ENCODE measurements at regions not wholly inside any gene's neighbourhood (a gene's known extent, or its start where the extent isn't known, plus 50 kb on each side); places are given as distances from the start of the nearest gene placed in this dataset.
"Not testable (repeated sequence)": the region's sequence is repeated elsewhere in the genome, so short reads cannot be mapped to it uniquely, and the experiment has no call there.

GRCh38 chr1:244106837-244107493 is 55.9 kb downstream of the ZBTB18 start:
- DNase-seq, result no peak

GRCh38 chr1:244111027-244111426 is 59.9 kb downstream of the ZBTB18 start:
- no peak for DNase-seq

- no peak for DNase-seq
These were observed 61.0 kb downstream of the ZBTB18 start for GRCh38 chr1:244112041-244112440.

- no peak for DNase-seq
These were observed 61.6 kb downstream of the ZBTB18 start for GRCh38 chr1:244112636-244113035.

- DNase-seq, result no peak
These were observed 62.6 kb downstream of the ZBTB18 start for GRCh38 chr1:244113532-244114320.

- no peak for DNase-seq
These were observed 63.8 kb downstream of the ZBTB18 start for GRCh38 chr1:244114892-244115291.

- DNase-seq, result no peak
These were observed 65.9 kb downstream of the ZBTB18 start for GRCh38 chr1:244116946-244117345.

- DNase-seq, result no peak
These were observed 67.2 kb downstream of the ZBTB18 start for GRCh38 chr1:244118109-244118761.

GRCh38 chr1:244128591-244129383 is 77.7 kb downstream of the ZBTB18 start:
- no peak for DNase-seq

- no peak for DNase-seq
These were observed 86.2 kb downstream of the ZBTB18 start for GRCh38 chr1:244137276-244137675.

- no peak for DNase-seq
These were observed 86.6 kb downstream of the ZBTB18 start for GRCh38 chr1:244137725-244138124.

- no peak for DNase-seq
These were observed 87.3 kb downstream of the ZBTB18 start for GRCh38 chr1:244138399-244138798.

GRCh38 chr1:244139655-244140054 is 88.6 kb downstream of the ZBTB18 start:
- DNase-seq, result no peak

- no peak for DNase-seq
These were observed 89.3 kb downstream of the ZBTB18 start for GRCh38 chr1:244140420-244140819.

- DNase-seq, result no peak
These were observed 93.0 kb downstream of the ZBTB18 start for GRCh38 chr1:244144053-244144452.

- DNase-seq, result no peak
These were observed 99.0 kb downstream of the ZBTB18 start for GRCh38 chr1:244150071-244150470.

GRCh38 chr1:244150665-244151064 is 99.6 kb downstream of the ZBTB18 start:
- DNase-seq, result no peak

GRCh38 chr1:244151537-244151936 is 100.5 kb downstream of the ZBTB18 start:
- DNase-seq, result no peak

GRCh38 chr1:244154508-244154871 is 103.4 kb downstream of the ZBTB18 start:
- DNase-seq, result no peak

GRCh38 chr1:244154872-244155531 is 103.9 kb downstream of the ZBTB18 start:
- no peak for DNase-seq

- DNase-seq, result no peak
These were observed 104.6 kb downstream of the ZBTB18 start for GRCh38 chr1:244155661-244156060.

GRCh38 chr1:244156617-244157016 is 105.5 kb downstream of the ZBTB18 start:
- DNase-seq, result not testable (repeated sequence)
